ENCODE measurements at regions not wholly inside any gene's neighbourhood (a gene's known extent, or its start where the extent isn't known, plus 50 kb on each side); places are given as distances from the start of the nearest gene placed in this dataset.

DNA sequence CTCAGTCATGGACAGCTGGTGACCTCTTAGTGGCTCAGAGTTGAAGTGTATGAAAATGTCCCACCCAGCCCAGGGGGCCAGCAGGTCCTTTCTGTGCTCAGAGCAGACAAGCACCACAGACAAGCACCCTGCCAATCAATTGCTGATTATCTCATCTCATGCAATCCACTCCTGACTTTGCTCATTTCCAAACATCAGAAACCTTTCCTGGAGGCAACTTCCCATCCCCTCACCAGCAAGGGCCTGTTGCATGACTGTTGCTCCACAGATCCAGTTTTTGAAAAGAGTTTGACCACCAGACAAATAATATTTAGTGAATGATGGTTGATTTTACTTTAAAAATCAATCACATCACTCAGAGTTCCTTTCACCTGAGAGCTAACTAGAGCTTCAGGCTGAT, 397.3 kb upstream of the KLF4 start:
- no peak for DNase-seq

DNA sequence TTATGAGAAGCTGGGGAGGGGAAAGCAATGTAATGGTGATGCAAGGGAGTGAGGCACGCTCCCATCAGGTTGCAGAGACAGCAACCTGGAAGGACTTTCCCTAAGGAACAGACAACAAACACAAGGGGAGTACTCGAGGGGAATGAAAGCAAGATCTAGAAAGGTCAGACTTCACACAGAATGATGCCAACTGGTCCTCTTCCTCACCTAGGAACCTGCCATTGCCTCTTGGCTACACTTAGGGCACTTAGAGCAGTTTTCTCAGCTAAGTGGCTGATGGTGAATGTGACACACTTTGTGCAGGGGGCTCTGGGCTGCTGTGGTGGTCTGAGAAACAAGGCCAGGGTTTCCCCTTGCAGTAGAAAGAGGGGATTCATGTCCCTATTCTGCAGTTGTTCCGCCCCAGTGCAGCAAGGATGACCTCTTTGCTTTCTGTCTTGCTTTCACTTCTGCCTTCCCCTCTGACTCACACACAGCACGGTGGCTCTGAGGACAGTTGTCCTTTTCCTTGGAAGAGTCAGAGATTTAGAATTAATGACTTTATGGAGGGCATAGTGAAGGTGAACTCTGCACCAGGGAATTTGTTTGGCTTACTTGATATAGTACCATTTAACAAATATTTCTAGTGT, 394.0 kb upstream of the KLF4 start:
- DNase-seq: no peak

DNA sequence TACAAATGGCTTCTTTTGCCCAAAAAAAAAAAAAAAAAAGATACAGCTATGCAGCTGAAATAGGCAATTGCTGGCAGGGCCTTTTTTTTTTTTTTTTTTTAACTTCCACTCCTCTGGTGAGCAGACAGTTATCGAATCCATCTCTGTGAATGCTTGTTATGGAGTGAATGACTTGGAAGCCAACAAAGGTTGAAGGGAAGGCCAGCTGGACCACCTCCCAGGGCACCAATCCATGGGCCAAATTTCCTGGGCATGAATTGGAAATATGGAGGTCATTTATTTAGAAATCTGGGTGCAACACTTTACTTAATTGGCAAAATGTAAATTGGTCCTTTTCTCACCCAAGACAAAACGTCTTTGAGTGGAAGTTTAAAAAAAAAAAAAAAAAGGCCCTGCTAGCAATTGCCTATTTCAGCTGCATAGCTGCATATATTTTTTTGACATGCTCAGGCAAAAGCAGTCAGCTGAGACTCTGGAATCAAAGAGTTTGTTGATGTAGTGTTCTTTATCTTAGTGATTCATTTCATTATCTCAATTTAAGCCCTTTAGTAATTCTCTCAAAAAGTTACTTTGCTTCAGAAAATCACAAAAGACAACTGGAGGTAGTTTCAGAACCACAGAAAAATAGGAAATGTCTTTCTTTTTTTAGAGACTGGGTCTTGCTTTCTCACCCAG, 392.2 kb upstream of the KLF4 start:
- DNase-seq: no peak

DNA sequence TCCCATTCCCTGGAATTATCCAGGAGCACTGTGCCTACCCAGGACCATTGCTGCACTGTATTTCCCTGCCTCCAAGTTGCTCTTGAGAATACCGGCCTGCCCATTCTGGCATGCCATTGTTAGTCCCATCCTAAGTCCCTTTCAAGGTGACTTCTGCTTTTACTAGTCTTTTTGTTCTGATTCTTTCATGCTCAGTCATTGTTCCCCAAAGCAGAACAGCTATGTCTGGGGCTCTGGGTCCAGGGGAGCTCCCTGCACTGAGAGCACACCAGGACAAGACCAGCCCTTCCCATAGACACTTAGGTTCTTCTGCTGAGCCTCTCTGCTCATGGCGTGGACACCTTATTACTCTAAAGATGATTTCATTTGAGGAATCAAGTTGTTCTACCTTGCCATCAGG, 388.9 kb upstream of the KLF4 start:
- DNase-seq: no peak

DNA sequence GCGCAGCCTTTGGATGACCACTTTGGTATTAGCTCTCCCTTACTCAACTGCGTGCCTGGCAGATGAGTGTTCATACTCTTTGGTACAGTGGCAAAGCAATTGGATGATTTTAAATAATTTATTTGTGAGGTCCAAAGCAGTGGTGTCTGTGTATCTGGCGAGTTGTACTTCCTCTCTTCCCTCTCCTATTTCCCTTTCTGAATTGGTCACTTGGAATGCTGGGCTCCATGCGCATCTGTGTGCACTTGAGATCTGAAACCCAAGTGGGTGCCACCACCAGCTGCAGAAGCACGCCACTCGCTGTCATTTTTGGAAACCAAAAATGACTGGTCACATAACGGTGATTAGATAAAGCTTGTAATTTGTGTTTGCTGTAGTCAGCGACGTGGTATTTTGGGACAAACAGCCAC, 386.0 kb upstream of the KLF4 start:
- no peak for DNase-seq

DNA sequence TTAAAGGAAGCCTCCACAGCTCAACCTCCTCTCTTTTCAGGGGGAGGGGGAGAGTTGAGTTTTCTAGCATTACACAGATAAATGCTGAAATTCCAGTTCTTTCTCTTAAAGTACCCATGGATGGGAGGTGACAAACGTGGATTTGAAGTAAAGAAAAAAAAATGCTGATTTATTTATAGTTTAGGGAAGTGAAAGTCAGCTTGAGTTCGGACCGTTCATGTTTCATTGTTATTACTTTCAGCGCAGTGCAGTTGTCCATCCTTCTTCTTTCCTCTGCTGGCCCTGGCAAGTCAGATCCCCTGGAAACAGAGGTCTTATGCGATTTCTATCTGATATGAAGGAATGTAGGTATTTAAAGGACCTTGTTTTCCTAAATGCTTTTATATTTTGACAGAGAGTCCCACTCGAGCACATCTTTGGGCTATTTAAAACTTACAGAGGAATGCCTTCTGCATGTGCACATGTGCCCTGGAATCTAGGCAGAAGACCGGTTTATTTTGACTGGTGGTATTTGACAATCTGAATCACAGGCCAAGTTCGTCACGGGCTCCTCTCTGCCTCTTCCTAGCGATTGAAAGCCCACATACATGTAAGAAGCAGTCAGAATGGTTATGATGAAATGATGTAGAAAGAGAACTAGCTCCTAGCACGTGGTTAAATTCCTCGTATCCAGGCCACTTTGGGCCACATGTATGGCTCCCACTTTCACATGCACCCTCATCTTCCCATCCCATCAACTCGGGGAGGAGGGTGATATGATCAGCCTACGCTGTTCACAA, 385.2 kb upstream of the KLF4 start:
- no peak for DNase-seq

DNA sequence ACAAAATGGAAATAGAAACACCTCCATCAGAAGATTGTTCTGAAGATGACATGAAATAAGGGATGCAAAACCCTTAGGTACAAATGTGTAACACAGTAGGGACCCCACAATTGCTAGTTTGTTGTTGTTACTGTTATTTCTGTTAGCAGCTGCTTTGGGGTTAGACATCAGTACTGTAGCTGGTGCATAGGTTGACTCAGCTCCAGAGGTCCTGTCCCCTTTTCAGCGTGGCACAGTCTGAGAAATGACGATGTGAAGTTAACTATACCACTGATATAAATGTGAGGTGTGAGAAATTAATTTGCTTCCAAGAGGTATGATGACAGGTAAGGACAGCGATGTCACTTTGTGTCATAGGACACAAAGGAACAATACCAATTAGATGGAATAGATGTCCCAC, 384.6 kb upstream of the KLF4 start:
- DNase-seq: no peak

DNA sequence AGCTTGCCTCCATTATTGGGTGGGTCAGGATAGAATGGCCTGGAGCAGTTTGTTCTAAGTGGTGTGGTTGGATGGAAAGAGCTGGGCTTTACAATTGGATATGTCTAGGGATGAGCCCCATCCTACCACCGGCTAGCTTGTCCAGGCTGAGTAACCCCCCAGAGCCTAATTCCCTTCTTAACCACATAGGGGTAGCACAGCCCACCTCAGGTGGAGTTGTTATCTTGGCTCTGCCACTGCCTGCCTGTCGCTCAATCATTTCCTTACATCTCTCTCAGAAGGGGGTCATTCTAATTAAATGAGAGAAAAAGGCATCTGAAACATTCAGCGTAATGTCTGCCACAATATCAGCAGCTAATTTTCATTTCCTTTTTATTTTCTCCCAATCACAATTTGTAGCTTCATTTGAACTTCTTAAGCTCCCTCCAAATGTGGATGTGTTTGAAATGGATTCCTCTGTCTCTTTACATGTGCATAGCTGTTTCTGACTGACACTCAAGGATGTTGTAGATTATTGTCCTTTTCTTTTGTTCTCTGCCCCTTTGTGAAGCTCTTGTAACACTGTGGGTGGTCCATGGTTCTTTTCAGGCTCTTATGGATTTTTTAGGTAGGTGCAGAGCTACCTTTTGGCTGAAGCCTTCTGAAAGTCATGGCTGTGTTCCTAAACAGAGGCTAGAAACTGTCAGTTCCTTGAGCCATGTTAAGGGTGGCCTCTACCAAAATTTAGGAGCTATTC, 383.1 kb upstream of the KLF4 start:
- no peak for DNase-seq

DNA sequence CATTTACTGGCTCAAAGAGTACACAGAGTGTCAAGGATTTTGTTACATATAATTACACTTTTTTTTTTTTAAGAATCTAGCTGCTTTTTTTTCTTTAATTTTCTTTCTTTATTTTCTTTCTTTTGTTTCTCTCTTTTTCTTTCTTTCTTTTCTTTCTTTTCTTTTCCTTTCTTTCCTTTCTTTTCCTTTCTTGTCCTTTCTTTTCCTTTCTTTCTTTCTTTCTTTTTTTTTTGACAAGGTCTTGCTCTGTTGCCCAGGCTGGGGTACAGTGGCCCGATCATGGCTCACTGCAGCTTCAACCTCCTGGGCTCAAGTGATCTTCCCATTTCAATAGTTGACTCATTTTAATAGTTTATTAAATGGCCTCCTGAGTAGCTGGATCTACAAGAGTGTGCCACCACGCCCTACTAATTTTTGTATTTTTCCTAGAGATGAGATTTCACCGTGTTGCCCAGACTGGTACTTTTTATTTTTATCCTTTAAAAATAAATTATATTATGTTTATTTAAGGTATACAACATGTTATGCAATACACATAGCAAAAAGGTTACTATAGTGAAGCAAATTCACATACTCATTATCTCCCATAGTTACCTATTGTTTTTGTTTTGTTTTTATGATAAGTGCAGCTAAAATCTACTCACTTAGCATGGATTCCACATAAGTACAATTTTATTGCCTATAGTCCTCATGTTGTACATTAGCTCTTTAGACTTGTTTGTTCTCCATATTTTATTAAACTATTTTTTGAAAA, 381.5 kb upstream of the KLF4 start:
- DNase-seq: no peak

DNA sequence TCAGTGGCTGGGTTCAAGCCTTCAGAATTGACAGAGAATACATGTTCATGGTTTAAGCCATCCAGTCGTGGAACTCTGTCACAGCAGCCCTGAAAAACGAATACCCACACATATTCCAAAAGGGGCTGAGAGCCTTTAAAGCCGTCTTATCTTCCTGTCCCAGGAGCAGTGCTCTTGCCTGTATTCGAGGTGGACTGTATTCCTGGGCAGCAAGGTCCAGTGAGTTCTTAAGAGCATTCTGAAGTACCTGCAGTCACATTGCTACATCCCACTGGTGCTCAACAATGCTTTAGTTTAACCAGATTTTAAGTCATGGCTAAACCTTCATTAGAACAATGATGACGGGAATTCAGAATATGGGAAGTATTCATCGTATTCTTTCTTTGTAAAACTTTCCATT, 380.7 kb upstream of the KLF4 start:
- no peak for DNase-seq

DNA sequence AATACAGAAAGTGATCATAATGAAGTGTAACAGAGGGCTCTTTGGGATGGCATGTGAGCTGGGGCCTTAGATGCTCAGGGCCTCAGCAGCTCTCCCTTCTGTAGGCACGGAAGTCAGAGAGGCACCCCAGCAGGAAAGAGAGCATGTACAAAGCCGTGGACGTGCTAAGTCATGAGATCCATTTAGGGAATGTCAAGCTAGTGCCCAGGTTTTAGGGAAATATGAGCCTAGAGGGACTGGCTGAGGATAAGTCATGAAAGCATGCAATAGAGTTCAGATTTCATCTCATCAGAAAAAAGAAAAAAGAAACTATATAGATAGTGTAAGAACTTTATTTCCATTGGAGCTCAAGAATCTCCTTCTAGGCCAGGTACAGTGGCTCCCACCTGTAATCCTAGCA, 379.5 kb upstream of the KLF4 start:
- no peak for DNase-seq

DNA sequence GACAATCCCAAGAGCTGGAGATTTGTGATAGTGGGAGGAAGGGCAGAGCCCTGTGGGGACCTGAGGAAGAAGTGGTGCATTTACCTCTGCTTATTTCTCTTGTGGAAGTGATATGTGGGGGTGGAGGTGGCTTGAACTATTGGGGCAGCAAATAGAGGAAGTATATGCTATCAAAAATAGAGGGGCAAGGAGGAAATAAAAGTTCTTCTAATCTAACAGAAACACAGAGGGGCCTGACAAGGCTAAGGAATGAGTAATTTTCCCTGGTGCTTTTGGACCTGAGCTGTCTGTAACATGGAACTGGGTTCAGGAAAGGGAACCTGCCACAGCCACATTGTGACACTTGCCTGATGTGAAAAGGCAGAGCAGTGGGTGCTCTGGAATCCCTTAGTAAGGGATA, 378.6 kb upstream of the KLF4 start:
- DNase-seq: no peak

DNA sequence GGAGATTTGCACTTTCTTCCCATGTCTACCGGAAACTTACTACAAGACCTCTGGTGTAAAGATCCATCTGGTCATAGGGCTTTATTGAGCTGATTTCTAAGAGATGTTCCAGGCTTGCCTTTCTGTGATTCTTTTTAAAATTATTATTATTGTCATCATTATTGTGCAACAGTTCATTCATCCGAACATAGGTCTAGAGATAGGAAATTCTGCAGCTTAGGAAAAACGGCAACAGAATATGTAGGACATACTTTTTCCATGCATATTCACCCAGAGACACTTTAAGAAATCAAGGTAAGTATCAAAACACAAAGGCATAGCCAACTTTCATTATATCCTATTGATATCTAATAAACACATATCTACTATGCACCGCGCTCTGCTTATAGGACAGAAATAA, 378.2 kb upstream of the KLF4 start:
- DNase-seq: no peak

DNA sequence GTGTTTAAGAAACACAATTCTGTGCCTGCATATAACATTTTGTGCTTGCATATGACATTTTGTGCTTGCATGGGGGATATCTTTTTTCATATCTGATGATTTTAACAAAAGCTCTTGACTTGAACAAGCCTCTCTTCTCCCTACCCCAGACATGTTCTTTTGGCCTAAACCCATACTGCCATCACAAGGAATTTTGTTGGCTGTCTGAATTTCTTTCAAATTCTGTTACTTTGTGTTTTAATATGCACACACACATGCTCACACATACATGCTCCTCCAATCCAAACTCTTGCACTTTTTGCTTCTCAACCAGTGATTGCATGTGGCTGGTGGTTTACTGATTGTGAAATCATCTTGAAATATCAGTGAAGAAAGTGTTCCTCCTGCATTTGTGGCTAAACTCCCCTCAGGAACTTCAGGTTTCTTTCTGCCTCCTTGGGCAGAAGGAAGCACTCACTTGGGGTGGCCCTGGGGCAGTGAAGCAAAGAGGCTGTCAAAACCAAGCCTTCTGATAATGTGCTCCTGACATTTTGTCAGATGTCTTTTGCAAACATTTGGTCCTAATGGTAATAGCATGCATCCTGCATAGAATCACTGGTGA, 377.2 kb upstream of the KLF4 start:
- no peak for DNase-seq

DNA sequence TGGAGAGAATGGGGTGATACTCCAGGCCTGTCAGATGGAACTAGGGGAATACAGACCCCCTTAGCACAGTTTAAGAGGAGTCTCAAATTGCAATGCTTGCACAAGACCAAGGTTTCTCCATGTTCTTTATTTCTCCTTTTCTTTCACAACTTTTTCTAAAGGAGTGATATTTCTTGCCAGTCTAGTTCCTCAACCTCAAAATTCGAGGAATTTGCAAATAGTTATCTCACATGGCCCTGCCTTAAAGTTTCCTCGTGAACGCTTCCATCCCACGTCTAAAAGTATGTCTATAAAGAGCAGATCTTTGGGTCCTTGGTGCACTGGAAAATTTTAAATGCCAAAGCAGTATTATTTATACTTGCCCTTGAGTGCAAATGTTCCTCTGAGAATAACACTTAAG, 373.8 kb upstream of the KLF4 start:
- no peak for DNase-seq

DNA sequence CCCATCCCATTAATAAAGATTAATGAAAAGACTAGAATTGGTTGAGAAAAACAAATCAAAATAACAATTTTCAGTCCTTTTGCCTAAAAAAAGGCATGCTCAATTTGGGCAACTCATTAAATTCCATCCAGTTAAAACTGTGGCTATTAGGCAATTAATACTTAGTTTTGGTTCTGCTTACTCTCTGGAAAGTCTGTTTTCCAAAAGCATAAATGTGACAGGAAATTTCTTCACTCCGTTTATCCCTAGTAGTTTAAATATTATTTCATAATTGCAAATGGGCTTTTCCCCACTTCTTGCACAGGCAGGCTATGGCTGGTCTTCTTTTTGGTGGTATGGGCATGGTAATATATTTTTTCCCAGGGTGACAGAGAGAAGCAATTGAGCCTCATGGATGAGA, 373.3 kb upstream of the KLF4 start:
- no peak for DNase-seq

DNA sequence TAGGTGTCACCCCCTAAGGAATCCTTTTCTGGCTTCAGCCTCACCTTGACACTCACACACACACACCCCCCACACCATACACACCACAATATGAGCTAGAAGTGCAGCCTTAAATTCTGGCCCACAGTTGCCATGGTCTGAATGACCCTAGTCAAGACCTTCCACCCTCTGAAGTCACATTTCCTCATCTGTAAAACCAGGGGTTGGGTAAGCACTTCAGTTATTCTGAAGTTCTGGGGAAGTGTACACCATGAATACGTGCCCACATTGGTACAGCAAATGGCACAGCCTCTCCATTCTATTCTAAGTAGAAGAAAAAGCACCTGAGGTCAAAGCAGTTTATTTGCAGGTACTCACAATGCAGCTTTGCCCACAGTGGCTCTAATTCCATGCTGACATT, 372.8 kb upstream of the KLF4 start:
- DNase-seq: no peak

DNA sequence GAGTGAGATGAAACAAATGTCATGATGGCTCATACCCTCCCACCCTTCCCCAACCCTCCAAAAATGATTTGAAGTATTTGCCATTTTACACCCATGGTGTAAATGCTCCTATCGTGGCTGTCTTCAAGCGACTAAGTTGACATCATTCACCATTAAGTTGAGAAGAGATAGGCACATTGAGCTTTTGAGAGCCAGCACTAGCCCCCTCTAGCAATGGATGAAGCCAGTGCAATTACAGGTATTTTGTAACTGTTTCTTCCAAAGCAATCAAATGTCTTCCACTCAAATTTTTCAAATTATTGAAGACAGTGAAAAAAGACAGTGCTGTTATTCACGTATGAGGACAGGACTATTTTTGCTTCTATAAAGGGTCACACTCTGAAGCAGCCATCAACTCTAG, 371.5 kb upstream of the KLF4 start:
- no peak for DNase-seq

DNA sequence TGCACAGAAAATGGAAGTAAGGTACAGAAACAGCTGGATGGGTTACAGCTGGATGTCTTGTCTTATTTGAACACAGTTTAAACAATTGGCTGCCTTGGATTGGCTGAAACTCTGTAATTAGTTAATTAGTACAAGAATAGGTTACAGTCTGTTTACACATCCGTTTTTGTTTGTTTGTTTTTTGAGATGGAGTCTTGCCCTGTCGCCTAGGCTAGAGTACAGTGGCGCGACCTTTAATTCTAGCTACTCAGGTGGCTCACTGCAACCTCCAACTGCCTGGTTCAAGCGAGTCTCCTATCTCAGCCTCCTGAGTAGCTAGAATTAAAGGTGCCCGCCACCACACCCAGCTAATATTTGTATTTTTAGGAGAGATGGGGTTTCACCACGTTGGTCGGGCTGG, 368.7 kb upstream of the KLF4 start:
- DNase-seq: no peak

DNA sequence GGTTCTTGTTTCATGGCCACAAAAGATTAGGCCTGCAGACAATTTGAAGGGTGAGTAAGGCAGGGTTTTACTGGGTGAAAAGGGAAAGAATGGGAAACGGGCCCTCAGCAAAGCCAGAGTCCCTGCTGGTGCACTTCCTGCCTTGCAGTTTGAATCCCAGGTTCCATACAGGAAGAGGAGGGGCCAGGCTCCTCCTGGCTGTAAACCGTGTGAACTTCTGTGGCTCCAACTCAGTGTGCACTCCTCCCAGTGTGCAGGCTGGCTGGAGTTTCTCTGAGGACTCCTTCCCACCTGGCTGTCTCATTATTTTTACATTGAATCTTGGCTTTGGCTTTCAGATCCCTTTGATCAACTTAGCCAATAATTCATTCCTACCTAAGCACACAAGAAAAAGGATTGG, 367.1 kb upstream of the KLF4 start:
- no peak for DNase-seq

DNA sequence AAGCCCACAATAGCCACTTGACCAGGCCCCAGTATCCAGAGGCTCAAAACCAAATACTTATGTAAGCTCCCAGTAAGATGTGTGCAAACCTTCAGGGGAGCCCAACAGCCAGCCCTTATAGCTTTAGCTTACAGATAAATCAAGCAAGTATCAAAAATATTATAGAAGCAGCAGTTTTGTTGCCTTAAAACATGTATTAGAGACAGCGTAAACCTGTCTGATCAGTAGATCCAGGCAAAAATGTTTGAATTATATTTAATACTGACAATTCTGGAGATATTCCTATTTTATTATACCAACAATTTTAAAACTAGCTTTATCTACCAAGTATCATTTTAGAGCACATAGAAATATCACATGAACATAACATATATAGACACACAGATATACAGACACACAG, 365.6 kb upstream of the KLF4 start:
- DNase-seq: no peak

DNA sequence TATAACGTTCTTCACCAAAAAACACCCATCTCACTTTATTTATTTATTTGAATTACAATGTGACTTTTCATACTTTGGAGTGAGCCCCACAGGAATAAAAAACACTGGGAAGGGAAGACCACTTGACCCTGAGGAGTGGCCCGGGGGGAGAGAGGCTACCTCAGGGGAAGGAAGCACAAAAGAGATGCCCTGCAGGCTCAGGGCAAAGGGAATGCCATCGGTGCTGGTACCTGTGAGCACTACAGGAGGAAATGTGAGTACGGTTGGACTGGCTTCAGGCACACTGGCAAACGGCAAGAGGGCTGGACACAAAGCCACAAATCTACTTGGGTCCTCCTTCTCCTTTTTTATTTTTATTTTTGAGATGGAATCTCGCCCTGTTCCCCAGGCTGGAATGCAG, 363.9 kb upstream of the KLF4 start:
- no peak for DNase-seq

DNA sequence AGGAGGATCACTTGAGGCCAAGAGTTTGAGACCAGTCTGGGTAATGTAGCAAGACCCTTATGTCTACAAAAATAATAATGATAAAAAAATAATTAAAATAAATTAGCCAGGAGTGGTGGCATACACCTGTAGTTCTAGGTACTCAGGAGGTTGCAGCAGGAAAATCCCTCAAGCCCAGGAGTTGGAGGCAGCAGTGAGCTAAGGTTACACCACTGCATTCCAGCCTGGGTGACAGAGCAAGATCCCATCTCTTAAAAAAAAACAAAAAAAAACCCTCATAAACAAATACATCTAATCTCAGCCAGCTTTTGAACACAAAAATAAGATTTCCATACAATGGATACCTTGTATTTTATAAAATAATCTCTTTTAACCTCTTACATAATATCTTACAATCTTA, 363.3 kb upstream of the KLF4 start:
- DNase-seq: no peak

All from NCI-H2107 (cell line).